G401.6 (cell line): ENCODE measurements at regions not wholly inside any gene's neighbourhood (a gene's known extent, or its start where the extent isn't known, plus 50 kb on each side); places are given as distances from the start of the nearest gene placed in this dataset.
A peak's percentile ranks its signal among the peaks of the same experiment; 100 is the strongest.
"Not testable (repeated sequence)": the region's sequence is repeated elsewhere in the genome, so short reads cannot be mapped to it uniquely, and the experiment has no call there.

ENCODE experiments used
- FAIRE-seq: peaks from 2 replicates; lab custom pipeline; 2012; peaks lifted over from hg19 to GRCh38; lab: Jason Lieb, UNC

GRCh38 chr10:14425034-14425433 is 94.3 kb upstream of the FRMD4A start:
- peak; percentile 78 for FAIRE-seq

- FAIRE-seq, result no peak
Observed at GRCh38 chr10:14423111-14423744, 92.5 kb upstream of the FRMD4A start.

GRCh38 chr10:14422431-14422830 is 91.7 kb upstream of the FRMD4A start:
- peak; percentile 99 for FAIRE-seq

- FAIRE-seq, result no peak
Observed at GRCh38 chr10:14421941-14422340, 91.2 kb upstream of the FRMD4A start.

- not testable (repeated sequence) for FAIRE-seq
Observed at GRCh38 chr10:14417336-14417735, 86.6 kb upstream of the FRMD4A start.

- peak; percentile 99 for FAIRE-seq
Observed at GRCh38 chr10:14416308-14416700, 85.6 kb upstream of the FRMD4A start.

- no peak for FAIRE-seq
Observed at GRCh38 chr10:14415676-14416307, 85.1 kb upstream of the FRMD4A start.

- peak; percentile 99 for FAIRE-seq
Observed at GRCh38 chr10:14414901-14415300, 84.2 kb upstream of the FRMD4A start.

GRCh38 chr10:14413523-14413922 is 82.8 kb upstream of the FRMD4A start:
- no peak for FAIRE-seq

- no peak for FAIRE-seq
Observed at GRCh38 chr10:14412624-14413023, 81.9 kb upstream of the FRMD4A start.

- FAIRE-seq, result no peak
Observed at GRCh38 chr10:14409856-14410458, 79.2 kb upstream of the FRMD4A start.

GRCh38 chr10:14409247-14409646 is 78.5 kb upstream of the FRMD4A start:
- FAIRE-seq, result peak; percentile 96

GRCh38 chr10:14408139-14408538 is 77.4 kb upstream of the FRMD4A start:
- no peak for FAIRE-seq

GRCh38 chr10:14407567-14407966 is 76.8 kb upstream of the FRMD4A start:
- FAIRE-seq, result no peak

GRCh38 chr10:14405076-14406065 is 74.6 kb upstream of the FRMD4A start:
- peak; percentile 100 for FAIRE-seq

GRCh38 chr10:14403881-14404623 is 73.3 kb upstream of the FRMD4A start:
- FAIRE-seq, result peak; percentile 98

GRCh38 chr10:14403359-14403758 is 72.6 kb upstream of the FRMD4A start:
- no peak for FAIRE-seq

GRCh38 chr10:14399641-14400040 is 68.9 kb upstream of the FRMD4A start:
- peak; percentile 70 for FAIRE-seq

GRCh38 chr10:14397066-14397465 is 66.3 kb upstream of the FRMD4A start:
- peak; percentile 100 for FAIRE-seq

- FAIRE-seq, result no peak
Observed at GRCh38 chr10:14396411-14397048, 65.8 kb upstream of the FRMD4A start.

- FAIRE-seq, result no peak
Observed at GRCh38 chr10:14394179-14394578, 63.5 kb upstream of the FRMD4A start.
